ENCODE measurements at regions not wholly inside any gene's neighbourhood (a gene's known extent, or its start where the extent isn't known, plus 50 kb on each side); places are given as distances from the start of the nearest gene placed in this dataset.

- TF ChIP-seq REST (IDR thresholded peaks at IDR 0.05; ENCODE audit: low read depth), result no peak
- no peak for TF ChIP-seq SIN3A (IDR thresholded peaks at IDR 0.05; ENCODE audit: low read depth)
- TF ChIP-seq CBX3 (IDR thresholded peaks at IDR 0.05; ENCODE audit: low read depth), result no peak
- no peak for TF ChIP-seq EZH2phosphoT487 (IDR thresholded peaks at IDR 0.05; ENCODE audit: borderline replicate concordance)
- TF ChIP-seq SRF (IDR thresholded peaks at IDR 0.05; ENCODE audit: low read depth), result no peak
- TF ChIP-seq CTCF (IDR thresholded peaks at IDR 0.05 in 2 of 3, conservative IDR thresholded peaks at IDR 0.05 in 1 of 3; ENCODE audit: borderline replicate concordance in 1 of 3, insufficient read depth in 1 of 3, low read depth in 2 of 3, low read length in 2 of 3), result no peak
These were observed 90.9 kb downstream of the KIF4B start (continued) for GRCh38 chr5:155104441-155104840.

- ChIA-PET POLR2A (no interaction called here), CTCF (no interaction called here), RAD21 (ENCODE audit: low non-redundant PET in 1 of 2, low total read pairs in 2 of 2, uncharacterized antibody in 2 of 2, unreplicated experiment in 2 of 2) (no interaction called here)
- Histone ChIP-seq H3K4me2 (ENCODE audit: low read length) (no peak overlapping the region), H3K27me3 (ENCODE audit: insufficient read depth, low read length) (peaks cover 39% of the 10 kb centered on the region), H3K9ac (ENCODE audit: low read length) (no peak overlapping the region), H3K27ac (ENCODE audit: low read depth, low read length) (no peak overlapping the region), H3K79me2 (ENCODE audit: insufficient read depth, low read length) (no peaks in the 10 kb centered on the region), H3K9me3 (ENCODE audit: control insufficient read depth in 1 of 2, insufficient read depth in 1 of 2, low read depth in 1 of 2, low read length in 2 of 2) (no peaks in the 10 kb centered on the region), H3K9me2 (ENCODE audit: insufficient read depth) (no peaks in the 10 kb centered on the region), H2AFZ (ENCODE audit: low read depth, low read length, poor library complexity, severe bottlenecking) (no peak overlapping the region), H4K20me1 (ENCODE audit: insufficient read depth) (no peaks in the 10 kb centered on the region), H3K36me3 (ENCODE audit: control insufficient read depth in 1 of 2, insufficient read depth in 2 of 2, low read length in 2 of 2) (no peaks in the 10 kb centered on the region), H3K4me3 (replicated peaks in 1 of 2; ENCODE audit: low read depth in 1 of 2, low read length in 2 of 2) (no peak overlapping the region), H3K4me1 (ENCODE audit: control insufficient read depth in 1 of 2, insufficient read depth in 2 of 2, low read length in 2 of 2) (no peaks in the 10 kb centered on the region)
- intact Hi-C loops (cut with micrococcal nuclease), result no loop called here
- no peak for DNase-seq (ENCODE audit: low read depth, low spot score)
- no TSS peak for BruUV-seq (replicated peaks)
- TF ChIP-seq POLR2A (IDR thresholded peaks at IDR 0.05; ENCODE audit: borderline replicate concordance, extremely low read depth, insufficient read depth, insufficient read length) (no peak), JUND (IDR thresholded peaks at IDR 0.05) (no peak), SRF (IDR thresholded peaks at IDR 0.05; ENCODE audit: low read depth) (no peak), MAX (IDR thresholded peaks at IDR 0.05) (no peak), ZNF274 (IDR thresholded peaks at IDR 0.05; ENCODE audit: low read depth, low read length) (no peak), RAD21 (IDR thresholded peaks at IDR 0.05; ENCODE audit: low read depth) (no peak), EZH2 (IDR thresholded peaks at IDR 0.05) (no peak), CTCF (IDR thresholded peaks at IDR 0.05 in 2 of 3, conservative IDR thresholded peaks at IDR 0.05 in 1 of 3; ENCODE audit: borderline replicate concordance in 1 of 3, insufficient read depth in 1 of 3, low read depth in 2 of 3, low read length in 2 of 3) (no peak), YY1 (IDR thresholded peaks at IDR 0.05; ENCODE audit: extremely low read depth, insufficient replicate concordance, low read depth, low read length) (no peak), POLR2AphosphoS5 (IDR thresholded peaks at IDR 0.05; ENCODE audit: low read depth, low read length) (no peak), ZFX (IDR thresholded peaks at IDR 0.05) (no peak), SIN3A (IDR thresholded peaks at IDR 0.05; ENCODE audit: low read depth) (no peak), CEBPB (IDR thresholded peaks at IDR 0.05; ENCODE audit: low read depth) (no peak), EGR1 (IDR thresholded peaks at IDR 0.05; ENCODE audit: low read depth) (no peak), ATF3 (IDR thresholded peaks at IDR 0.05) (no peak), CBX3 (IDR thresholded peaks at IDR 0.05; ENCODE audit: low read depth) (no peak), EZH2phosphoT487 (IDR thresholded peaks at IDR 0.05; ENCODE audit: borderline replicate concordance) (no peak)
- ATAC-seq, result no peak
These were observed 92.7 kb downstream of the KIF4B start for GRCh38 chr5:155106221-155106620.
